ENCODE measurements at regions not wholly inside any gene's neighbourhood (a gene's known extent, or its start where the extent isn't known, plus 50 kb on each side); places are given as distances from the start of the nearest gene placed in this dataset.

- intact Hi-C loops (cut with DNase I; ENCODE audit: low total_unique reads): no loop called here
- H3K4me3 ChIP-seq: no peak overlapping the region
These were observed 235.2 kb upstream of the NOX3 start for GRCh38 chr6:155690820-155691219.

DNA sequence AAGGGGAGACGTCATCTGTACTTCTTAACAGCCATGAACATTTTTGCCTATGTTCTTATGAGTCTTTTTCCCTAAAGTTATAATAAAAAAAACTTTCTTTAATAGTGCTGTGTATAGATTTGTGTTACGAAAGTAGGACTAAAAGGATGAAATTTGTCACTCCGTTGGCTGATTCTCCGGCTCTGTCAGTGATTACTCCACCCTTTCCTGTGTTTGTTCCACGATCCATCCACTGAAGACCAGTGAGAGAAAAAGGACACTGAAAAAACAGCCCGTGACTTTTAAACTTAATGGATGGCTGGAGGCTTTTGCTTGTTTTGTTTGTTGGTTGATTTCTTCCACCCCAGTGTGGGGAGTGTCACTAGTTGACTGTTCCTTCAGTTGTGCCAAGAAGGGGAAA is 232.0 kb upstream of the NOX3 start:
- no peaks in the 10 kb centered on the region for H3K27me3 ChIP-seq
- H3K27ac ChIP-seq: no peak overlapping the region
- H3K36me3 ChIP-seq: no peaks in the 10 kb centered on the region
- in situ Hi-C loops (cut with MboI; ENCODE audit: low pct_ligation_motif_present in 1 of 4, low pct_unique_long_range_greater_than_20kb in 1 of 4, low sequenced_read_pairs in 3 of 4) (no loop called here), intact Hi-C loops (cut with DNase I; ENCODE audit: low total_unique reads) (no loop called here)
- DNase-seq: no peak
- no peak for TF ChIP-seq EP300 (IDR thresholded peaks at IDR 0.05; ENCODE audit: low read depth)
- TF ChIP-seq POLR2A (IDR thresholded peaks at IDR 0.05): no peak
- TF ChIP-seq, protein P1, sequence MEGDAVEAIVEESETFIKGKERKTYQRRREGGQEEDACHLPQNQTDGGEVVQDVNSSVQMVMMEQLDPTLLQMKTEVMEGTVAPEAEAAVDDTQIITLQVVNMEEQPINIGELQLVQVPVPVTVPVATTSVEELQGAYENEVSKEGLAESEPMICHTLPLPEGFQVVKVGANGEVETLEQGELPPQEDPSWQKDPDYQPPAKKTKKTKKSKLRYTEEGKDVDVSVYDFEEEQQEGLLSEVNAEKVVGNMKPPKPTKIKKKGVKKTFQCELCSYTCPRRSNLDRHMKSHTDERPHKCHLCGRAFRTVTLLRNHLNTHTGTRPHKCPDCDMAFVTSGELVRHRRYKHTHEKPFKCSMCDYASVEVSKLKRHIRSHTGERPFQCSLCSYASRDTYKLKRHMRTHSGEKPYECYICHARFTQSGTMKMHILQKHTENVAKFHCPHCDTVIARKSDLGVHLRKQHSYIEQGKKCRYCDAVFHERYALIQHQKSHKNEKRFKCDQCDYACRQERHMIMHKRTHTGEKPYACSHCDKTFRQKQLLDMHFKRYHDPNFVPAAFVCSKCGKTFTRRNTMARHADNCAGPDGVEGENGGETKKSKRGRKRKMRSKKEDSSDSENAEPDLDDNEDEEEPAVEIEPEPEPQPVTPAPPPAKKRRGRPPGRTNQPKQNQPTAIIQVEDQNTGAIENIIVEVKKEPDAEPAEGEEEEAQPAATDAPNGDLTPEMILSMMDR (IDR thresholded peaks at IDR 0.05): no peak
- TF ChIP-seq POLR2AphosphoS5 (IDR thresholded peaks at IDR 0.05): no peak
- H3K4me1 ChIP-seq: no peaks in the 10 kb centered on the region
- no peaks in the 10 kb centered on the region for H3K9me3 ChIP-seq
- H3K4me3 ChIP-seq: no peak overlapping the region
- 69 to 79% methylated on average over 6 of the region's 6 CpGs for WGBS, 2 donors (ENCODE audit: low coverage in 1 of 2)

More at GRCh38 chr6:155690820-155691219, 235.2 kb upstream of the NOX3 start:
- no peaks in the 10 kb centered on the region for H3K9me3 ChIP-seq
- peaks cover 0 to 20% (median 3%) of the 10 kb centered on the region in 4 donors for H3K4me1 ChIP-seq
- in situ Hi-C loops (cut with MboI; ENCODE audit: low pct_ligation_motif_present in 1 of 4, low pct_unique_long_range_greater_than_20kb in 1 of 4, low sequenced_read_pairs in 3 of 4): no loop called here
- no peaks in the 10 kb centered on the region for H3K27me3 ChIP-seq
- H3K27ac ChIP-seq: no peak overlapping the region
- DNase-seq: no peak
- TF ChIP-seq POLR2AphosphoS5 (IDR thresholded peaks at IDR 0.05) (no peak), EP300 (IDR thresholded peaks at IDR 0.05; ENCODE audit: low read depth) (no peak)
- no peaks in the 10 kb centered on the region for H3K36me3 ChIP-seq
- 74 to 80% methylated on average over 2 to 3 of the region's 3 CpGs for WGBS, 2 donors (ENCODE audit: low coverage in 1 of 2)

GRCh38 chr6:155684416-155685196 is 229.0 kb upstream of the NOX3 start:
- no peak for DNase-seq
- in situ Hi-C loops (cut with MboI; ENCODE audit: low pct_ligation_motif_present in 1 of 4, low pct_unique_long_range_greater_than_20kb in 1 of 4, low sequenced_read_pairs in 3 of 4) (no loop called here), intact Hi-C loops (cut with DNase I; ENCODE audit: low total_unique reads) (no loop called here)
- TF ChIP-seq EP300 (IDR thresholded peaks at IDR 0.05; ENCODE audit: low read depth): no peak
- TF ChIP-seq POLR2A (IDR thresholded peaks at IDR 0.05): no peak
- no peak for TF ChIP-seq POLR2AphosphoS5 (IDR thresholded peaks at IDR 0.05)
- TF ChIP-seq, protein P1 (IDR thresholded peaks at IDR 0.05): no peak
- Histone ChIP-seq H3K27ac (no peak overlapping the region), H3K9me3 (no peaks in the 10 kb centered on the region), H3K27me3 (no peaks in the 10 kb centered on the region), H3K4me3 (no peak overlapping the region), H3K36me3 (no peaks in the 10 kb centered on the region), H3K4me1 (no peaks in the 10 kb centered on the region)
- WGBS, 2 donors (ENCODE audit: low coverage in 1 of 2): 74 to 86% methylated on average over 5 of the region's 5 CpGs

GRCh38 chr6:155678361-155678760 is 222.7 kb upstream of the NOX3 start:
- intact Hi-C loops (cut with DNase I; ENCODE audit: low total_unique reads): no loop called here
- WGBS, 2 donors (ENCODE audit: low coverage in 1 of 2): 59 to 63% methylated on average over 3 of the region's 3 CpGs
- Histone ChIP-seq H3K36me3 (no peaks in the 10 kb centered on the region), H3K4me3 (no peak overlapping the region), H3K27me3 (no peaks in the 10 kb centered on the region), H3K27ac (no peak overlapping the region), H3K4me1 (no peaks in the 10 kb centered on the region), H3K9me3 (no peaks in the 10 kb centered on the region)
- DNase-seq: no peak
- in situ Hi-C loops (cut with MboI; ENCODE audit: low pct_ligation_motif_present in 1 of 4, low pct_unique_long_range_greater_than_20kb in 1 of 4, low sequenced_read_pairs in 3 of 4): no loop called here
- TF ChIP-seq, protein P1 (IDR thresholded peaks at IDR 0.05): no peak
- TF ChIP-seq EP300 (IDR thresholded peaks at IDR 0.05; ENCODE audit: low read depth) (no peak), POLR2A (IDR thresholded peaks at IDR 0.05) (no peak), POLR2AphosphoS5 (IDR thresholded peaks at IDR 0.05) (no peak)
